T-cell (primary cell): ENCODE measurements at regions not wholly inside any gene's neighbourhood (a gene's known extent, or its start where the extent isn't known, plus 50 kb on each side); places are given as distances from the start of the nearest gene placed in this dataset.

ENCODE experiments used
- ATAC-seq, 4 experiments: fragments of 200-7000 bp in 3 of 4; fragments of 150-1000 bp in 1 of 4; cut with Tn5 transposase; replicated peaks in 1 of 4; 1 replicate in 3 of 4; 2 replicates in 1 of 4; pipeline ENCODE4 v1.10.0; 2021; ENCODE audit warnings: moderate library complexity in 3 of 4, mild to moderate bottlenecking in 2 of 4, moderate number of reproducible peaks in 1 of 4
- CTCF ChIA-PET, 2 donors: fragments of 300-600 bp; sonication (Branson Sonifier 250); formaldehyde crosslinking; loops; one replicate each; lab custom pipeline; 2022; ENCODE audit warnings: antibody characterized with exemption in 2 of 2; lab: Charles Lee
- POLR2A ChIA-PET, 2 donors: fragments of 300-600 bp; sonication (Branson Sonifier 250); formaldehyde crosslinking; loops; one replicate each; lab custom pipeline; 2022; ENCODE audit warnings: antibody characterized with exemption in 2 of 2; lab: Charles Lee
- DNase-seq, 35 experiments: peaks; one replicate each; pipeline versions ENCODE4 v3.0.0 to v3.0.0-alpha.2; 2013 to 2023
- H3K27ac ChIP-seq: one replicate; pipeline ENCODE4 v1.5.1; 2013; ENCODE audit warnings: low read length
- H3K27me3 ChIP-seq, 2 experiments: replicated peaks in 1 of 2; 1 replicate in 1 of 2; 2 replicates in 1 of 2; pipeline versions ENCODE4 v1.6.1 to v1.7.0; 2013; ENCODE audit warnings: low read length in 1 of 2, mixed read lengths in 1 of 2; ENCODE audit not compliant: control insufficient read depth in 2 of 2, insufficient read depth in 2 of 2; ENCODE audit errors: extremely low read depth in 1 of 2
- H3K36me3 ChIP-seq, 2 donors: 1 replicate in 1 of 2; 2 replicates in 1 of 2; pipeline versions ENCODE4 v1.6.1 to v1.7.0; 2013; ENCODE audit warnings: low read length in 1 of 2; ENCODE audit not compliant: control insufficient read depth in 2 of 2, insufficient read depth in 1 of 2; ENCODE audit errors: extremely low read depth in 1 of 2
- H3K4me1 ChIP-seq, 2 experiments: 1 replicate in 1 of 2; 2 replicates in 1 of 2; pipeline versions ENCODE4 v1.6.1 to v1.7.0; 2013; ENCODE audit warnings: low read length in 2 of 2, mixed read lengths in 1 of 2; ENCODE audit not compliant: insufficient read depth in 2 of 2, control insufficient read depth in 1 of 2; ENCODE audit errors: extremely low read depth in 1 of 2
- H3K4me3 ChIP-seq, 2 donors: 1 replicate in 1 of 2; 2 replicates in 1 of 2; pipeline versions ENCODE4 v1.5.1 to v1.7.0; 2013; ENCODE audit warnings: mild to moderate bottlenecking in 2 of 2, low read length in 1 of 2, moderate library complexity in 1 of 2; ENCODE audit not compliant: control insufficient read depth in 1 of 2; ENCODE audit errors: extremely low read depth in 1 of 2
- H3K9me3 ChIP-seq: 2 replicates; pipeline ENCODE4 v1.7.0; 2013
- H3K27ac Mint-ChIP-seq, 2 donors: one replicate each; pipeline ENCODE4 v1.8.0; 2020 to 2021; ENCODE audit warnings: mild to moderate bottlenecking in 2 of 2, mixed read lengths in 2 of 2
- H3K27me3 Mint-ChIP-seq, 2 donors: one replicate each; pipeline ENCODE4 v1.8.0; 2021 to 2022; ENCODE audit warnings: mixed read lengths in 2 of 2
- H3K36me3 Mint-ChIP-seq: one replicate; pipeline ENCODE4 v1.8.0; 2021; ENCODE audit warnings: mixed read lengths
- H3K4me1 Mint-ChIP-seq, 3 donors: one replicate each; pipeline ENCODE4 v1.8.0; 2020 to 2022; ENCODE audit warnings: mixed read lengths in 3 of 3, mild to moderate bottlenecking in 1 of 3
- H3K4me3 Mint-ChIP-seq, 3 donors: one replicate each; pipeline ENCODE4 v1.8.0; 2020 to 2022; ENCODE audit warnings: mild to moderate bottlenecking in 3 of 3, mixed read lengths in 3 of 3, moderate library complexity in 3 of 3
- H3K9me3 Mint-ChIP-seq, 3 donors: one replicate each; pipeline ENCODE4 v1.8.0; 2020 to 2022; ENCODE audit warnings: mixed read lengths in 3 of 3
- WGBS: methylation state at CpG from one replicate; pipeline ENCODE4 v1.1.5; 2013; ENCODE audit warnings: missing lambda C conversion rate; ENCODE audit not compliant: insufficient coverage; 5-methylcytosine and 5-hydroxymethylcytosine counted together

DNA sequence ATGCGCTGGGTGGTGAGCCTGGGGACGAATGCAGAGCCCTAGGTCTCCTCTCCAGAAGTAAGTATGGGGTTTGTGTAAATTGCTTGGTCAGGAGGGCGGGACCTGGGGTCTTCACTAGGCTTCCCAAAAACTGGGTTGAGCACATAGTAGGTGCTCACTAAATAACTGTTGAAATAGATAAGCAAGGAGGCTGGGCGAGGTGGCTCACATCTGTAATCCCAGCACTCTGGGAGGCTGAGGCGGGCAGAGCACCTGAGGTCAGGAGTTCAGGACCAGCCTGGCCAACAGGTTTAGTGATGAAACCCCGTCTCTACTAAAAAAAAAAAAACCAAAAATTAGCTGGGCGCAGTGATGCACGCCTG lies 163.9 kb upstream of the IER5L start:
- ATAC-seq (no peak), DNase-seq (no peak)
- Mint-ChIP-seq H3K4me3 (no peak overlapping the region), H3K9me3 (no peaks in the 10 kb centered on the region), H3K36me3 (no peaks in the 10 kb centered on the region), H3K27ac (no peak overlapping the region), H3K4me1 (peaks cover 7 to 12% (median 10%) of the 10 kb centered on the region in 3 donors), H3K27me3 (peaks cover 0 to 4% of the 10 kb centered on the region in 2 donors)
- H3K36me3 ChIP-seq = no peaks in the 10 kb centered on the region
- 86% methylated on average over 7 of the region's 8 CpGs for WGBS
- CTCF ChIA-PET = interaction anchor here in 1 of 2 donors (0.6 kb wide), 1 partner anchor 42 kb away, joined by 4 read pairs; no protein-coding TSS in a partner anchor
- peaks cover 0 to 10% of the 10 kb centered on the region in 2 experiments for H3K4me1 ChIP-seq
- no peak overlapping the region for H3K4me3 ChIP-seq
- no peak overlapping the region for H3K27ac ChIP-seq
- no peaks in the 10 kb centered on the region for H3K9me3 ChIP-seq
- POLR2A ChIA-PET = no interaction called here
- H3K27me3 ChIP-seq = peaks cover 0 to 20% of the 10 kb centered on the region in 2 experiments

DNA sequence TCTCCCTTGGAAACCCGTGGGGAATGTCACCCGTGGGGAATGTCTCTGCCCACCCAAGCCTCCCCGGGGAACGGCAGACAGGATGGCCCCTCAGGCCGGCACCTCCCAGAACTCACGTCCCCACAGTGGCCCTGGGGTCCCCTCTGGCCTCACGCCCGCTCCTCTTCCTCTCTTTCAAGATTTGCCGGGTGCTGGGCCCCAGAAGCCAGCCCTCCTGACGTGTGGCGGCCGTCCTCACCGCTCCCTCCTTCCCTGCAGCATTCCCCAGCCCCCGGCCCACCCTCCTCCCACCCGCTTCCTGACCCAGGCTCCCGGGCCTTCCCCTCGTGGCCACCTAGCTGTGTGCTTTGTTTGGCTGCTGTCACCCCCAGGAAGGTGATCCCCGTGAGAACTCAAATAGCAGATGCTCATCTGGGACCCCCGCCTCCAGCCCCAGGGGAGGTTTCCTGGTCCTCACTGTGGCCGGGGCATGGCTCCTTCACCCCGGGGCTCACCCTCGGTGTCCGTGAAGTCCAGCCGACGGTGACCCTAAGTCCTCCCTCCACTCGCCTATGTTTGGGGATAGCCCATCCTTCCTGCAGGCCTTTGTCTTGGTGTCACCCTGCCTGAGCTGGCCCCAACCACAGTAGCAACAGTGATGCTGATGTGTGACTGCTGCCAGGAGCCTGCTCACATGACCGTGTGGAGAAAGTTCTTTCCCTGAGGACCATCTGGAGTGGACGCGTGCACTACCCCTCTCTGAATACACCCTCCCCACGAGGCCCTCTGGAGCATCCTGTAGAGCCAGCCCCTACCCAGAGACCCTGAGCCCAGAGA lies 163.3 kb upstream of the IER5L start:
- Histone ChIP-seq H3K9me3 (no peaks in the 10 kb centered on the region), H3K27me3 (peaks cover 0 to 24% of the 10 kb centered on the region in 2 experiments), H3K4me3 (no peak overlapping the region), H3K27ac (no peak overlapping the region), H3K4me1 (peaks cover under 1 to 9% of the 10 kb centered on the region in 2 experiments), H3K36me3 (no peaks in the 10 kb centered on the region)
- 82% methylated on average over 18 of the region's 30 CpGs for WGBS
- ATAC-seq = no peak
- no peak overlapping the region for H3K27ac Mint-ChIP-seq
- DNase-seq = no peak
- H3K4me1 Mint-ChIP-seq = peaks cover 7 to 11% (median 9%) of the 10 kb centered on the region in 3 donors
- no peaks in the 10 kb centered on the region for H3K9me3 Mint-ChIP-seq
- H3K36me3 Mint-ChIP-seq = no peaks in the 10 kb centered on the region
- peaks cover 0 to 7% of the 10 kb centered on the region in 2 donors for H3K27me3 Mint-ChIP-seq
- CTCF ChIA-PET = no interaction called here
- no peak overlapping the region for H3K4me3 Mint-ChIP-seq
- POLR2A ChIA-PET = no interaction called here

DNA sequence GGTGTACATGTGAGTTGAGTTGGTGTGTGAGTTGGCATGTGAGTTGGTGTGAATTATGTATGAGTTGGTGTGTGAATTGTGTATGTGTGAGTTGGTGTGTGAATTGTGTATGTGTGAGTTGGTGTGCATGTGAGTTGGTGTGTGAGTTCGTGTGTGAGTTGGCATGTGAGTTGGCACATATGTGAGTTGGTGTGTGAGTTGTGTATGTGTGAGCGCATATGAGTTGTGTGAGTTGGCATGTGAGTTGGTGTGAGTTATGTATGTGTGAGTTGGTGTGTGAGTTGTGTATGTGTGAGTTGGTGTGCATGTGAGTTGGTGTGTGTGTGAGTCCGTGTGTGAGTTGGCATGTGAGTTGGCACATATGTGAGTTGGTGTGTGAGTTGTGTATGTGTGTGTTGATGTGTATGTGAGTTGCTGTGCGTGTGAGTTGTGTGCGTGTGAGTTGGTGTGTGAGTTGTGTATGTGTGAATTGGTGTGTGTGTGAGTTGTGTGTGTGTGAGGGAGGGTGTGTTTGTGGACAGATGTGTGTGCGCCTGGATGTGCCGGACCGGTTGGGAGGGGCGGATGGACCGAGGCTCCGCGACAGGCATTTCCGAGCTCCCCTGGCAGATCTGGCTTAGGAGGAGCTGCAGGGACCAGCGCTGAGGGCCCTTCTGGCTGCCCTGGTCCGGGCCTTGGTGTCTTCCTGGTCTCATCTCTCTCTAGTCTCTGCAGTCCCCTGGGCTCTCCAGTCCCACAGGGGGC lies 162.5 kb upstream of the IER5L start:
- no peak overlapping the region for H3K27ac Mint-ChIP-seq
- POLR2A ChIA-PET = no interaction called here
- H3K9me3 Mint-ChIP-seq = no peaks in the 10 kb centered on the region

DNA sequence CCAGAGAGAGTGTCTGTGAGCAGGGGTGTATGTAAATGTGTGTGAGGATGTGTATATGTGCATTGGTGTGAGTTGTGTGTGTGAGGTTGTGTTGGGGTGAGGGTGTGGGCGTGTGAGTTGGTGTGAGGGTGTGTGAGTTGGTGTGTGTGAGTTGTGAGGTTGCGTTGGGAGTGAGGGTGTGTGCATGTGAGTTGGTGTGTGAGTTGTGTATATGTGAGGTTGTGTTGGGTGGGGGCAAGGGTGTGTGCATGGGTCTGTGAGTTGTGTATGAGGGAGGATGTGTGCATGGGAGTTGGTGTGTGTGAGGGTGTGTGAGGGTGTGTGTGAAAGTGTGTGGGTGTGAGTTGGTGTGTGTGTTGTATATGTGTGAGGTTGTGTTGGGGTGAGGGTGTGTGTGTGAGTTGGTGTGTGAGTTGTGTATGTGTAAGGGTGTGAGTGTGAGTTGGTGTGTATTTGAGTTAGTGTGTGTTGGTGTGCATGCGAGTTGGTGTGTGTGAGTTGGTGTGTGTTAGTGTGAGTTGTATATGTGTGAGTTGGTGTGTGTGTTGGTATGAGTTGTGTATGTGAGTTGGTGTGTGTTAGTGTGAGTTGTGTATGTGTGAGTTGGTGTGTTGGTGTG lies 161.6 kb upstream of the IER5L start:
- no peak overlapping the region for H3K4me3 Mint-ChIP-seq
- 83% methylated on average over 3 of the region's 3 CpGs for WGBS
- ChIA-PET POLR2A (no interaction called here), CTCF (no interaction called here)
- no peaks in the 10 kb centered on the region for H3K9me3 Mint-ChIP-seq
- Histone ChIP-seq H3K4me3 (no peak overlapping the region), H3K27ac (no peak overlapping the region), H3K27me3 (peaks cover 0 to 32% of the 10 kb centered on the region in 2 experiments), H3K4me1 (peaks cover 15 to 24% of the 10 kb centered on the region in 2 experiments), H3K36me3 (no peaks in the 10 kb centered on the region), H3K9me3 (no peaks in the 10 kb centered on the region)
- H3K36me3 Mint-ChIP-seq = no peaks in the 10 kb centered on the region
- DNase-seq (no peak), ATAC-seq (no peak)
- peaks cover 16 to 20% (median 19%) of the 10 kb centered on the region in 3 donors for H3K4me1 Mint-ChIP-seq
- H3K27me3 Mint-ChIP-seq = peaks cover 0 to 7% of the 10 kb centered on the region in 2 donors
- no peak overlapping the region for H3K27ac Mint-ChIP-seq

More for the DNA sequence above, 162.5 kb upstream of the IER5L start:
- Histone ChIP-seq H3K9me3 (no peaks in the 10 kb centered on the region), H3K27me3 (peaks cover 0 to 27% of the 10 kb centered on the region in 2 experiments), H3K27ac (no peak overlapping the region), H3K36me3 (no peaks in the 10 kb centered on the region), H3K4me3 (no peak overlapping the region), H3K4me1 (peaks cover 8 to 17% of the 10 kb centered on the region in 2 experiments)
- H3K36me3 Mint-ChIP-seq = no peaks in the 10 kb centered on the region
- peaks cover 12 to 14% (median 14%) of the 10 kb centered on the region in 3 donors for H3K4me1 Mint-ChIP-seq
- ATAC-seq (no peak), DNase-seq (no peak)
- 96% methylated on average over 13 of the region's 15 CpGs for WGBS
- no peak overlapping the region for H3K4me3 Mint-ChIP-seq
- CTCF ChIA-PET = no interaction called here
- H3K27me3 Mint-ChIP-seq = peaks cover 0 to 7% of the 10 kb centered on the region in 2 donors

DNA sequence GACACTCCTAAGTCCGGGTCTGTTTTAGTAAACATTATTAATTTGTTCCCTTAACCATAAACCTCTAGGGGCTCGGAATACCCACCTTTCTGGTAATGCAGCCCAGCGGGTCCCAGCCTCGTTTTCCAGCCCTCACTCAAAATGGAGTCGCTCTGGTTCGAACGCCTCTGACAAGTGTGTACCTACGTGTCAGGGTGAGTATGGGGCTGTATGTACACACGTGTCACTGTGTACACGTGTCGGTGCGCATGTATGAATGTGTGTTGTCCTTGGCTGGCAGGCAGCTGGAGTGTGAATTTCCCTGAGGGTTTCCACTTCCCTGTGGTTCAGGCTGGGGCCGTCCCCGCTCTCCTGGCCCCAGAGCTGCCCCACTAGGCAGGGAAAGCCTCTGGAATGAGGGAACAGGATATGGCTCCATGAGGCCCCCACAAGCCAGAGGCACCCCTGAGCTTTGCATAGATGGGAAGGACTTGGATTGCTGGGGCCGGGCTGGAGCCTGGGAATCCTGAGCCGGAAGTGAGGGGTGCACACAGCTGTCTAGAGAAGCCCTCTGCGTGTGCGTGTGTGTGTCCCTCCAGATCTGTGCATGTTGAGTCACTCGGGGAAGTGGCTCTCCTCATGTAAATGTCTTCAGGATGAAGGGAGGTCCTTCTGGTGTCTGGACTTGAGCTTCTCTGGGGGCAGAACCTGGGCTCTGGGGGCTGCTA lies 160.8 kb upstream of the IER5L start:
- no peaks in the 10 kb centered on the region for H3K36me3 ChIP-seq
- ATAC-seq (no peak), DNase-seq (no peak)
- POLR2A ChIA-PET = interaction anchor here in 1 of 2 donors (0.6 kb wide), 1 partner anchor 1151 kb away, joined by 8 read pairs; no protein-coding TSS in a partner anchor
- CTCF ChIA-PET = no interaction called here
- Mint-ChIP-seq H3K27ac (no peak overlapping the region), H3K27me3 (peaks cover 0 to 11% of the 10 kb centered on the region in 2 donors), H3K4me1 (peaks cover 20 to 24% (median 24%) of the 10 kb centered on the region in 3 donors), H3K9me3 (no peaks in the 10 kb centered on the region), H3K36me3 (no peaks in the 10 kb centered on the region), H3K4me3 (no peak overlapping the region)
- no peak overlapping the region for H3K4me3 ChIP-seq
- WGBS = 89% methylated on average over 17 of the region's 19 CpGs
- peaks cover 21 to 31% of the 10 kb centered on the region in 2 experiments for H3K4me1 ChIP-seq
- no peaks in the 10 kb centered on the region for H3K9me3 ChIP-seq
- peaks cover 0 to 39% of the 10 kb centered on the region in 2 experiments for H3K27me3 ChIP-seq
- no peak overlapping the region for H3K27ac ChIP-seq
